GM18511 (cell line): ENCODE measurements at regions not wholly inside any gene's neighbourhood (a gene's known extent, or its start where the extent isn't known, plus 50 kb on each side); places are given as distances from the start of the nearest gene placed in this dataset.
"Not testable (repeated sequence)": the region's sequence is repeated elsewhere in the genome, so short reads cannot be mapped to it uniquely, and the experiment has no call there.

Experiments used
- ATAC-seq: cut with Tn5 transposase; IDR thresholded peaks from one replicate; pipeline ENCODE4 v1.9.1; 2021; ENCODE audit warnings: mild to moderate bottlenecking, moderate library complexity; ENCODE audit not compliant: unreplicated experiment

DNA sequence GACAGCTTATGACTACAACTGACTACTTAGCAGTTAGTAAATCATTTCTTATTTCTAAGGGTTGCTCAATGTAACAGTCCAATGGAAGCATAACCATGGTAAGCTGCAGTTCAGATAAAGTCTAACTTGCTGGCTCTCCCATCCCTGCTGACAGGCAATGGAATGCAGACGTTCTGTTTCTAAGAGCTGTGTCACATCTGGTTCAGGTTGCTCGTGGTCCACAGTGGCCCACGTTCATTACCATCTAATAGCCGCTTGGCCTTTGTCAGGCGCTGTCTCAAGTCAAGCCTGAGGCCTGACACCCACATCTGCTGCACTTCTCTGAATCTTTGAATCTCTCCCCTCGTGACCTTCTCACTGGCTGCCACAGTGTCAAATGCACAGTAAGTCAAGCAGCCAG lies 240.8 kb downstream of the FGFR2 start:
- no peak for ATAC-seq

DNA sequence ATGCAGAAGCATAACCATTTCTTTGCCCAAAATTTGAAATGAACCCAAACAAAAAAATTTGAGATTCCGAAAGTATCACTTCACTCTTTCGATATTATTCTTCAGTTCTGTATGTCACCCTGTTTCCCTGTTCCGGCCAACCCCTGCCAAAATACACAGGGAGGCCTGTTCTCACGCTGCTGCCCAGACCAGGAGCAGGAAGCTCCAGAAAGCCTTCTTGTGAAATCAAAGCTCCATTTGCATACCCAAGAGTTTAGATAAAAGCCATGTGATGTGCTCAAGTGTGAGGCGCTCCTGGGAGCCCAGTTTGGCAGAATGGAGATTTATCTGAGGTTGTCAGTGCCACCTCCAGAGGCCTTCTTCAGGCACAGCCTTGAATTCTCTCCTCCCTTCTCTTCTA lies 236.2 kb downstream of the FGFR2 start:
- no peak for ATAC-seq

DNA sequence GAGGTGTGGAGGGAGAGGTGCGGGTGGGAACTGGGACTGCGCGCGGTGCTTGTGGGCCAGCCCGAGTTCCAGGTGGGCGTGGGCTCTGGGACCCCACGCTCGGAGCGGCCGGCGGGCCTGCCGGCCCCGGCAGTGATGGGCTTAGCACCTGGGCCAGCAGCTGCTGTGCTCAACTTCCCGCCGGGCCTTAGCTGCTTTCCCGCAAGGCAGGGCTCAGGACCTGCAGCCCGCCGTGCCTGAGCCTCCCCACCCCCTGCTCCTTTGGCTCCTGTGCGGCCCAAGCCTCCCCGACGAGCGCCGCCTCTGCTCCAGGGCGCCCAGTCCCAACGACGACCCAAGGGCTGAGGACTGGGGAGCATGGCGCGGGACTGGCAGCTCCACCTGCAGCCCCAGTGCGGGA lies 232.7 kb downstream of the FGFR2 start:
- no peak for ATAC-seq

DNA sequence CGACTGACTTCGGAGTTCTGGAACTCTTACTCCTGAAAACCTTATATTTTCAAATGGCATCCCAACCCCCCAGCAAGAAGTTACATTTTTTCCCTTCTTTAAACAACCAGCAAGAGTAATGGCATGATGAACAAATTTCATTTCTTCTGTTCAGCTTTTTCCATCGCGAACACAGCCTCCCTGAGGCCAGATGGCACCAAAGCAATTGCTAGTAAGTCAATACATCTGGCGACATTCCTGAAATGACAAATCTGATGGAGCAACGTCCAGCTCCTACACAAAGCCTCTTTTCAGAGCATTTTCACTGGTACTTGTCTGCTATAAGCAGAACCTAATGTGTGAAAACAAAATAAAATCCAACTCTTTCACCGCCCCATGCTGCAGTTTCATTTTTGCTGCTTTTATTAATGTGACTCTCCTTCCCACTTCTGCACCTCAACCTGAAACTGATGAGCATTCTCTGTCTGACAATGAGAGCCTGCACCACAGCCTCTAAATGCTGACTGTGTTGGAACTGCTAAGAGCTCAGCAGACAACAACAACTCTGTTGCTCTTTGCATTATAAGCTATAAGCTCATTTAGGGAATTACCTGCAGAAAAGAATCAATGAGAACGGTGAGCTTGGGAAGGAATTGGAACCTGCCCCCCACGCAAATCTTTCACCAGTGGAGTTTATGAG lies 229.8 kb downstream of the FGFR2 start:
- ATAC-seq: no peak

DNA sequence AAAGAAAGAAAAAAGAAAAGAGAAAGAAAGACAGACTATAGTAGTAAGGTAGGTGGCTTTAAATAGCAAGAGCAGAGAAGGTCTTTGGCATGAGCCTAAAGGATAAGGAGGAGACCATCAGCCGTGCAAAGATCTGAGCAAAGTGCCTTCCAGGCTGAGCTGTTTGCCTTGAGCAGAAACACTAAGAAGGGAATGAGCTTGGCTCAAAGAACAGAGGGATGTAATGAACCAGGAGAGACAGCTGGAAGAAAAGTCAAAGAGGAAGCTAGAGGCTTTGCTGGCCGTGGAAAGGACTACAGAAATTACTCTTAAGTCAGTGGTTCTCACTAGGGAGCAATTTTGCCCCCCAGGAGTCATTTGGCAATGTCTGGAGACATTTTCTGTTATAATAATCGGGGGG lies 228.6 kb downstream of the FGFR2 start:
- ATAC-seq: no peak

DNA sequence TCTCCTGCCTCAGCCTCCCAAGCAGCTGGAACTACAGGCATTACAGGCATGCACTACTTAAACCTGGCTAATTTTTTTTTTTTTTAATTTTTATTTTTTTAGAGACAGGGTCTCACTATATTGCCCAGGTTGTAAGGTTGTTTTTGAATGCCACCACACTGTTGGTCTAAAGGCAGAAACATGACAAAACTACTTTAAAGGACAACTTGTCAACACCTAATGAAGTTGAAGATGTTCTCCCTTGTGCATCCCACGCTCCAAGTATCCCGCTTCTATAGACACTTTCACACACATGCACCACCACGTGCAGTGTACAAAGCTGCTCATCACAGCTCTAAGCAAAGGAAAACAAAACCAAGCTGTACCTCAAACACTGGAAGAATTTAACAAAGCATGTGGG lies 226.4 kb downstream of the FGFR2 start:
- ATAC-seq: no peak

DNA sequence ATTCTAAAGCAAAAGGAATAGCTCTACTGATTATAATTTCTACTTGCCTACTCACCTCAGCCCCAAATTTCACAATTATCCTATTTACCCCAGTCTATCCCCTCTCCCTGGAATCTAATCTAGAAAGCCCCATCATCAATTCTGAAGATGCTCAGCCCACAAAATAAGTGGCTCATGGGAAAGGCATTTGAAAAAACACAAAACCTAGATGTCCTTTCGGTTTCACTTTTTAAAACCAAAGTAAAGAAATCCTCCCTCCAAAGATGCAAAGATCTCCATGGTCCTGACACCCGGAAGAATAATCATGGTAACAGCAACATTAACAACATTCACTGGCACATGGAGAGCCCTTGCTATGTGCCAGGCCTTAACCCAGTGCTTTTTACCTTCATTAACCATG lies 224.8 kb downstream of the FGFR2 start:
- no peak for ATAC-seq

DNA sequence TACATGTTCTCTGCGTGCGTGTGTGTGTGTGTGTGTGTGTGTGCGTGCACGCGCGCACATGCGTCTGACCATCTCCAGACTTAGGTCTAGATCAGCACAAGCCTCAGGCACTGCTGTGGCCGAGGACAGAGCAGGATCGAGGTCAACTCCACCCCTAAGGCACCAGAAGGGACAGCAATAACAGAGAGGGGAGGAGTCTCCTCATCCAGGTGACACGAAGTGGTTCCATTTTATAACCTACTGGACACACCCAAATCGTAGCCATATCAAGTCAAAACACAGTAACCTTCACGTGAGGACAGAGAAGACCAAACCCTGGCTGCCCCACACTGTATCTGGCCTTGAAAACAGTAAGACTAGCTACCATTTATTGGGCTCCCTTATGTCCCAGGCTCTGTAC lies 224.1 kb downstream of the FGFR2 start:
- ATAC-seq: no peak

DNA sequence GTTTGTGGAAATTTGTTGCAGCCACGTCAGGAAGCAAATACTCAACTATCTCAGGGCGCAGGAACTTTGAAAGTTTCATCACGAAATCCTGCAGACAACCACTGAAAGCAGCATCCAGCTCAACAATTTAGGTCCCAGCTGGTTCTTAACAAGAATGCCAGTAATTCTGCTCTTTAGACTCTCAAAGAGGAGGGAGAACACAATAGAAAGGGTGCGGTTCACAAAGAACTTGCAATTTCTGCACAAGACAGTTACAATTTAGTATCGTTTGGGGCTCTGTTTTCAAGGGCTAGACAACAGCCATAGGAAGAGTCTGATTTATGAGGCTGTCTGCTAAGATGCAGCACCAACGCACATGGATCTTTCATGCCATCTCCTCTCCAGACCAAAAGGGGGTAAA lies 223.1 kb downstream of the FGFR2 start:
- no peak for ATAC-seq

DNA sequence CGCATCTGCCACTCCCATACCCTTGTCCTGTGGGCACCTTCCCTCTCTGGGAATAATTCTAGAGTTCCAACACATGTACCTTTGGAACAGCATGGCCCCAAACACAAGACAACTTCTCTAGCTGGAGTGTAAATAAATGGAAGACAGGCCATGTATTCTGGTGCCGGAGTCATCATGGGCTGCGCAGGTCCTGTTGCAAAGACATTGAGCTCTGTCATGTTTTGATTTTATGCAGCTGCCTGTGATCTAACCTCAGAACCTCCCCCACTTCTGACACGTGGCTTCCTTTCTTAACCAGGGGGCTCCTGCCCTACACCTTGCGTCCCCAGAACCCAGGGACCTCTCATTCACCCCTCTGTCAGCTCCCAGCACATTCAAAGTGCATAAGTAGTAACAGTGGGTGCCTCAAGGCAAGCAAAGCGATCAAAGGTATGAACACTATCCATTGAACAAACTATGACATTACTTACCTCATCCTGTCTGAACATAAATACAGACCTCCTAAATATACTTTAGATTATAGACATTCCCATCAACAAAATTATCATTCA lies 219.9 kb downstream of the FGFR2 start:
- ATAC-seq: no peak

DNA sequence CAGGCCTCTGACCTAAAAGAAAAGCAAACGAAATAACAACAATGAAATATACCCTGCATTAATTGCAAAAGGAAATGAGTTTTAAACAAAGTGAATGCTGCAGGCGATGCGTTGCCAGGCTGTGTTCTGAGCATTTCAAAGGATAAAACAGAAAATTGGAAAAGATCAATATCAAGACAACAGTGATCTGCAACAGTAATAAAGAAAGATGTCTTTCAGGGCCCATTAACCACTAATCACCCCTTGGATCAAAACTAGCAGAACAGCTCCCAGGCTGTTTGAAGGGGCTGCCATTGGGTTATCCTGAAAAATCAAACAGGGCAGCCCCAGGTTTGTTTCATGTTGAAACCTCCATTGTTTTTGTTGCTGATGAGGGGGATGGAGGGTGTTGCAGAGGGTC lies 219.2 kb downstream of the FGFR2 start:
- no peak for ATAC-seq

DNA sequence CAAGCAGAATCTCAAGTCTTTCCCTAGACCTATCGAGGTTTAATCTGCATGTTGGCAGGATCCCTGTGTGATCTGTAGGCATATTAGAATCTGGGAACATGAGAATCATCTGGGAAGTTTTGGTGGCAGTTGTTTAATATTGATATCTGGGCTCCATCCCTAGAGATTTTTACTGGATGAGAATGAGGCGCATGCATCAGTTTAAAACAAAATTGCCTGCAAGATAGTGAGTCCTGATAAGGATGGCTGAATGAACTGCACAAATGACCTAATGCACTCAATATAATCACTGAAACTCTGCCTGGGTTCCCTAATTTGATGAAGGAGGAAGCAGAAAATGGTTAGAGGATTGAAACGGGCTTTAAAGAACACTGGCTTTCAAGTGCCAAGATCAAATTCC lies 218.0 kb downstream of the FGFR2 start:
- ATAC-seq: no peak

DNA sequence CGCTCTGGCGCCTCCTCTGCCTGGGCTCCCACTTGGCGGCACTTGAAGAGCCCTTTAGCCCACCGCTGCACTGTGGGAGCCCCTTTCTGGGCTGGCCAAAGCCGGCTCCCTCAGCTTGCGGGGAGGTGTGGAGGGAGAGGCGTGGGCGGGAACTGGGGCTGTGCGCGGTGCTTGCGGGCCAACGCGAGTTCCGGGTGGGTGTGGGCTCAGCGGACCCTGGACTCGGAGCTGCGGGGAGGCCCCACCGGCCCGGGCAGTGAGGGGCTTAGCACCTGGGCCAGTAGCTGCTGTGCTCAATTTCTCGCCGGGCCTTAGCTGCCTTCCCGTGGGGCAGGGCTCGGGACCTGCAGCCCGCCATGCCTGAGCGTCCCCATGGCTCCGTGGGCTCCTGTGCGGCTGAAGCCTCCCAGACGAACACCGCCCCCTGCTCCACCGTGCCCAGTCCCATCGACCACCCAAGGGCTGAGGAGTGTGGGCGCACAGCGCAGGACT lies 216.2 kb downstream of the FGFR2 start:
- ATAC-seq: not testable (repeated sequence)

DNA sequence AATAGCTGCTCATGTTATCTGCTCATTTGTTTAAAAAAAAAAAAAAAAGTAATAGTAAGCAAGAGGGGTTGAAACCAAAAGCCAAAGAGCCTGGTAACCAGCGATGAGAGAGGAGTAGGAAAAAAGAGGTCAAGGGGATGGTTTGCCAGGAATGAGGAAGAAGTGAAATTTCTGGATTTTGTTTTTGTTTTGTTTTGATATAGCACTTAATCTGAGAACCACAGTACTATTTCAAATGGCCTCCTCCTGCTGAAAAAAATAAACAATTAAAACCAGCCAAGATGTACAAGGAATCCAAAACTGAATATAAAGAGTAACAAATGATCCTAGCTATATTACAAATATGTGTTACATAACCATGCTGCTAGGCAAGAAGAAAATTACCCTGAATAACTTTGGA lies 213.1 kb downstream of the FGFR2 start:
- no peak for ATAC-seq

DNA sequence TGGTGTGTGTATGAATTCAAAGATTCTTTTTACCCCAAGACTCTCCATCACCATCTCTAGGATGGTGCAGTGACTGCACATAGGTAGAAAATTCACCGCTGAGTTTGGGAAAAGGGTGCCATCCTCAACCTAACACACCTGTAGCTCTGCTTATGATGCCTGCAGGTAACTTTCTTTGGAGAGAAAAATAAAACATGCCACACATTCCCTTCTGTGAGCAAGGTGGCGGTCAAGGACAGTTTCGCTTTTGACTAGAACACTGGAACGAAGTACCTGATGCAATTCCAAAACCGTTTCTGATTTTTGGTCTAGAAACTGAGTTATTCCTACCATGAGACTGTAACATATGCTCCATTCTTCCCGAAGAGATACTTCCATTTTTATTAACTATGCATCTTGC lies 205.6 kb downstream of the FGFR2 start:
- no peak for ATAC-seq

DNA sequence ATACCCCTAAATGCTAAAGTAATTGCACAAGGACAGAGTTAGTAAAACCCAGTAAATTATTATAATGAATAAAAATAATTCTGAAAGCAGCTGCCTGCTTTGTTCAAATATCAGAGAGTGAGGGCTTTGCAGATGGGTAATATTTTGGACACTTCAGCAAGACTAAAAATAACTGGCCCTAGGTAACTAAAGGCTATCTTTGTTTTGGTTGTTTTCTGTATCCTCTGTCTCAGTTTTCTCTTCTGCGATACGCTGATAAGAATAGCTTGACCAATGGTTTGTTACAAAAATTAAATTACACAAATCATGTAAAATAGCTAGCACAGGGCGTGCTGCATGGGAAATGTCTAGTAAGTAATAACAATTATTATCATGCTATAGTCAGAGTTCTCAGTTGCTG lies 204.7 kb downstream of the FGFR2 start:
- ATAC-seq: no peak

DNA sequence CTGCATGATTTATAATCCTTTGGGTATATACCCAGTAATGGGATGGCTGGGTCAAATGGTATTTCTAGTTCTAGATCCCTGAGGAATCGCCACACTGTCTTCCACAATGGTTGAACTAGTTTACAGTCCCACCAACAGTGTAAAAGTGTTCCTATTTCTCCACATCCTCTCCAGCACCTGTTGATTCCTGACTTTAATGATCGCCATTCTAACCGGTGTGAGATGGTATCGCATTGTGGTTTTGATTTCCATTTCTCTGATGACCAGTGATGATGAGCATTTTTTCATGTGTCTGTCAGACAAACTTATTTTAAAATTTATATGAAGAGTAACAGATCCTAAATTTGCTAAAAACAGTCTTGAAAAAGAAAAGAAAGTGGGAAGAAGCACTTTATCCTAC lies 197.7 kb downstream of the FGFR2 start:
- not testable (repeated sequence) for ATAC-seq

DNA sequence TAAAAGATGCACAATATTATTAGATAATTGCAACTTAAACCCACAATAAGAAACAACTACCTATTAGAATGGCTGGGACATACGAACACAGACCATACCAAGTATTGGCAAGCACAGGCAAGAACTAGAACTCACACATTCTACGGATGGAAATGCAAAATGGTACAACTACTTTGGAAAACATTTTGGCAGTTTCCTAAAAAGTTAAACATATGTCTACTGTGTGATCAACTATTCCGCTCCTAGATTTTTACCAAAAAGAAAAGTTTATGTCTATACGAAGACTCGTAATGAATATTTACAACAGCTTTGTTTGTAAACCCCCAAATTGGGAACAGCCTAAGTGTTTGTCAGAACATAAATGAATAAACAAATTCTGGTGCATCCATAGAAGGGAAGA lies 194.7 kb downstream of the FGFR2 start:
- no peak for ATAC-seq

DNA sequence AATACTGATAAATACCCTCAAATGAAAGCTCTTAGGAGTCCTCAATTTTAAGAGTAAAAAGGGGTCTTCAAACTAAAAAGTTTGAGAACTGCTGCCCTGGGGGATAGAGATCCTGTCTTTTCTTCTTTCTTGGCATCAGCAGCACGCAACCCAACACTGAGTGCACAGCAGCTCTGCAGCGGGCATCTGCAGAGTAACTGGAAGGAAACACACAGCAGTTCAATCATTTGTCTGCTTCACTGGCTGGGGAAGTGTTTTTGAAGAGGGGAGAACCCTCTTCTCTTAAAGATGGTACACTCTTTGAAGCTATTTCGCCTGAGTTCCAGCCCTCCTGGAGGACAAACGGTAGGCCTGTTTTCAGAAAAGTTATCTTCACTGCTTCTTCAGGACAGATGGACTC lies 193.6 kb downstream of the FGFR2 start:
- ATAC-seq: no peak

DNA sequence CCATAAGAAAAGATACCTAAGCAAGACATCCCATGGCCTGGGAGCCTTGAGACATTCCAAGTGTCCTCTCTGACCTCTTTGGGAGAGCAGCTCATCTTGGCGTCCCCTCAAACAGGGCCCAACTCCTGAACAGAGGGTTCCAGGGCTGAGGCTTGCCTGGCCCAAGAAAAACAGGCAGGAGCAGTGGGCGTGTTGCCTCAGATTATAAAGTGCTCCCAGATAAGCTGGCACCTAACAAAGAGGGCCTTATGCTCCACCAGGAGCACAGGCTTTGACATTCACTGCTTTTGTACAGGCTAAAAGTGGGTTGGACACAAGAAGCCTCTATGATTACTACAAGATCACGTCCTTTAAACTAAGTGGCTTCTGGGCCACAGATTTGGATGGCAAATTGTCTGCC lies 193.1 kb downstream of the FGFR2 start:
- no peak for ATAC-seq

DNA sequence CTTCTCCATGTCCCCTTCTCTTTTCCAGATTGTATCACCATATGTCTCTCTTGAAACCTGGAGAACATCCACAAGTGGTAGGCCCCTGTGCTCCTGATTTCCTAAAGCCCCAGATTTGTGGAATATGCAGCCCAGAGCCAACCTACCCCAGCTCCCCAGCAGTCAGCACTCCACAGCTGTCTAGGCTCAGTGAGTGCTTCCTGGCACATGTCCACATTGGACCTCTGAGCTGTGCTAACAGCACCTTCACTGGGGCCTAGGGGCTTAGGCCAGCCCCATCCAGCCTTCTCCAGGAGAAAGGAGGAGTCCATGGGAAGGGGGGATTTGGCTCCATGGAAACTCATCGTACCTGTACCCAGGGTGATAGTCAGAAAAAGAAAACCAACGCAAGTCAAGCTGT lies 192.7 kb downstream of the FGFR2 start:
- no peak for ATAC-seq

DNA sequence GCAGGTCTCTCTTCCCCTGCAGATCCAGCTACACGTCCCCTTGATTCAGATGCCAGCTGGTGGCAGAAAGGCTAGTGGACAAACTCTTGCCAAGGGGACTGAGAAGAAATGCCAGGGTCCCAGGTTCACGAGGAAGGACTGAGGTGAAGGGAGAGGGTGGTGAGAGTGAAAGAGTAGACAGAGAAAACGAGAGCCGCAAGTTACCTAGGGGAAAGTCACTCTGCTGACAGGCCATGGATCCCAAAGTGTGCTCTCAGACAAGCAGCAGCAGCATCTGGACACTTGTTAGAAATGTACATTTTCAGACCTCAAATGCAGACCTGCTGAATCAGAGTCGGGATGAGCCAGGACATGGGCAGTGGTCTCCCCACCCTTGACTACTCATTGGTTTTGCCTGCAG lies 192.3 kb downstream of the FGFR2 start:
- no peak for ATAC-seq
